Suprapubic skin (tissue), 4 donors: ENCODE measurements at regions not wholly inside any gene's neighbourhood (a gene's known extent, or its start where the extent isn't known, plus 50 kb on each side); places are given as distances from the start of the nearest gene placed in this dataset.
A peak's percentile ranks its signal among the peaks of the same experiment; 100 is the strongest.

ENCODE experiments used
- DNase-seq, 2 donors: peaks; one replicate each; pipeline ENCODE4 v3.0.0-alpha.2; 2019; ENCODE audit warnings: low spot score in 2 of 2
- H3K27ac ChIP-seq: fragments of 200-600 bp; sonication (generic); one replicate; pipeline ENCODE4 v1.5.1; 2019
- H3K27me3 ChIP-seq: fragments of 200-600 bp; sonication (generic); one replicate; pipeline ENCODE4 v1.5.1; 2019
- H3K36me3 ChIP-seq: fragments of 200-600 bp; sonication (generic); one replicate; pipeline ENCODE4 v1.5.1; 2019
- H3K4me1 ChIP-seq: fragments of 200-600 bp; sonication (generic); one replicate; pipeline ENCODE4 v1.5.1; 2019
- H3K4me3 ChIP-seq: fragments of 200-600 bp; sonication (generic); one replicate; pipeline ENCODE4 v1.5.1; 2019; ENCODE audit warnings: mild to moderate bottlenecking
- H3K9me3 ChIP-seq: fragments of 200-600 bp; sonication (generic); one replicate; pipeline ENCODE4 v1.5.1; 2019
- EP300 ChIP-seq: sonication (generic); formaldehyde crosslinking; IDR thresholded peaks from one replicate; pipeline ENCODE4 v1.6.1; 2017; ENCODE audit warnings: antibody characterized with exemption
- POLR2A ChIP-seq, 2 donors: fragments of 450-650 bp; IDR thresholded peaks; one replicate each; pipeline ENCODE4 v1.6.1; 2017; ENCODE audit warnings: antibody characterized with exemption in 2 of 2, mild to moderate bottlenecking in 2 of 2, moderate library complexity in 2 of 2
- POLR2AphosphoS5 ChIP-seq, 3 donors: sonication (generic); formaldehyde crosslinking; IDR thresholded peaks; one replicate each; pipeline ENCODE4 v1.6.1; 2017; ENCODE audit warnings: antibody characterized with exemption in 3 of 3
- WGBS: methylation state at CpG from one replicate; pipeline ENCODE4 v1.1.5; 2018; 5-methylcytosine and 5-hydroxymethylcytosine counted together
- TF ChIP-seq, protein P1 (sequence below), 2 donors: fragments of 200-600 bp in 1 of 2; fragments of 450-650 bp in 1 of 2; sonication (generic) in 1 of 2; IDR thresholded peaks; one replicate each; pipeline ENCODE4 v1.5.1; 2016 to 2019; ENCODE audit warnings: antibody characterized with exemption in 2 of 2, mild to moderate bottlenecking in 1 of 2, moderate library complexity in 1 of 2

DNA sequence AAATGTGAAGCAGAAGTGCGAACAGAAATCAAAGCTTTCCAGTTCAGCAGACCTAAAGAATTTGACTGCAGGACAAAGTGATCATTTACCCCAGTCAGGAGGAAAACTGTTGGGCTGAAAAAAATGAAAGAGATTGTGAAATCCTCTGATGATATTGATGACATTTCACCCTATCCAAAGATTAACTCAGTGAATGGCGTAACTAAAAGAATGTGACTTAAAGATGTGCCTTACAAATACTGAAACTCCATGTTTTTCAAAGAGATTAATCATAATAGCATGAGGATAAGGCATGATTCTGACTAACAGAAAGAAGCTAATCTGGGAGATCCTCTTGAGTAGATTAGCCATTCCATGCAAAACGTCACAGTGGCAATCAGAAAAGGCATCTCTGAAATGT, 225.6 kb downstream of the DUSP6 start:
- Histone ChIP-seq H3K27me3 (no peaks in the 10 kb centered on the region), H3K4me3 (no peak overlapping the region), H3K4me1 (no peaks in the 10 kb centered on the region), H3K9me3 (no peaks in the 10 kb centered on the region), H3K27ac (no peak overlapping the region), H3K36me3 (no peaks in the 10 kb centered on the region)
- WGBS: 92% methylated on average over 3 of the region's 3 CpGs
- TF ChIP-seq, protein P1, sequence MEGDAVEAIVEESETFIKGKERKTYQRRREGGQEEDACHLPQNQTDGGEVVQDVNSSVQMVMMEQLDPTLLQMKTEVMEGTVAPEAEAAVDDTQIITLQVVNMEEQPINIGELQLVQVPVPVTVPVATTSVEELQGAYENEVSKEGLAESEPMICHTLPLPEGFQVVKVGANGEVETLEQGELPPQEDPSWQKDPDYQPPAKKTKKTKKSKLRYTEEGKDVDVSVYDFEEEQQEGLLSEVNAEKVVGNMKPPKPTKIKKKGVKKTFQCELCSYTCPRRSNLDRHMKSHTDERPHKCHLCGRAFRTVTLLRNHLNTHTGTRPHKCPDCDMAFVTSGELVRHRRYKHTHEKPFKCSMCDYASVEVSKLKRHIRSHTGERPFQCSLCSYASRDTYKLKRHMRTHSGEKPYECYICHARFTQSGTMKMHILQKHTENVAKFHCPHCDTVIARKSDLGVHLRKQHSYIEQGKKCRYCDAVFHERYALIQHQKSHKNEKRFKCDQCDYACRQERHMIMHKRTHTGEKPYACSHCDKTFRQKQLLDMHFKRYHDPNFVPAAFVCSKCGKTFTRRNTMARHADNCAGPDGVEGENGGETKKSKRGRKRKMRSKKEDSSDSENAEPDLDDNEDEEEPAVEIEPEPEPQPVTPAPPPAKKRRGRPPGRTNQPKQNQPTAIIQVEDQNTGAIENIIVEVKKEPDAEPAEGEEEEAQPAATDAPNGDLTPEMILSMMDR (IDR thresholded peaks at IDR 0.05): no peak
- TF ChIP-seq POLR2A (IDR thresholded peaks at IDR 0.05) (no peak), POLR2AphosphoS5 (IDR thresholded peaks at IDR 0.05) (no peak), EP300 (no peak)
- no peak for DNase-seq

DNA sequence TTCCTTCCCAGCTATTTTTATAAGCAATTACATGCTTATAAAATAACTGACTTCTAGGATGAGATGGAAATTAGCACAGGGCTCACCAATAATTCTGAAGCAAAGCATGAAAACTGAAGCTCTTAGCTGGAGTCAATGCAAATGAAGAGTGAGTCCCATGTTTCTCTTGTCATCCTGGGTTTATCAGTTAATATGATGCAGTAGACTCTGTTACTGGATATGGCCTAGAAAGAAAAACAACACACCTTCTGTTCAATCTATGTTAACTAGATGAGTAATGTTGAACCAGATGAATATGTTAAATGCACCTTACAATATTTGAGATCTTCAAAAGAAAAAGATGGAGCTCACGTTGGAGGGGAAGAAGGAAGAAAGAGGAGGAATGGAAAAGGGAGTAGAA, 229.4 kb downstream of the DUSP6 start:
- TF ChIP-seq POLR2AphosphoS5 (IDR thresholded peaks at IDR 0.05) (no peak), EP300 (no peak), POLR2A (IDR thresholded peaks at IDR 0.05) (no peak)
- TF ChIP-seq, protein P1 (IDR thresholded peaks at IDR 0.05): no peak
- Histone ChIP-seq H3K27me3 (no peaks in the 10 kb centered on the region), H3K9me3 (no peaks in the 10 kb centered on the region), H3K36me3 (no peaks in the 10 kb centered on the region), H3K4me1 (no peaks in the 10 kb centered on the region), H3K4me3 (no peak overlapping the region), H3K27ac (no peak overlapping the region)
- DNase-seq: no peak
- 86% methylated on average over 1 of the region's 1 CpG for WGBS

DNA sequence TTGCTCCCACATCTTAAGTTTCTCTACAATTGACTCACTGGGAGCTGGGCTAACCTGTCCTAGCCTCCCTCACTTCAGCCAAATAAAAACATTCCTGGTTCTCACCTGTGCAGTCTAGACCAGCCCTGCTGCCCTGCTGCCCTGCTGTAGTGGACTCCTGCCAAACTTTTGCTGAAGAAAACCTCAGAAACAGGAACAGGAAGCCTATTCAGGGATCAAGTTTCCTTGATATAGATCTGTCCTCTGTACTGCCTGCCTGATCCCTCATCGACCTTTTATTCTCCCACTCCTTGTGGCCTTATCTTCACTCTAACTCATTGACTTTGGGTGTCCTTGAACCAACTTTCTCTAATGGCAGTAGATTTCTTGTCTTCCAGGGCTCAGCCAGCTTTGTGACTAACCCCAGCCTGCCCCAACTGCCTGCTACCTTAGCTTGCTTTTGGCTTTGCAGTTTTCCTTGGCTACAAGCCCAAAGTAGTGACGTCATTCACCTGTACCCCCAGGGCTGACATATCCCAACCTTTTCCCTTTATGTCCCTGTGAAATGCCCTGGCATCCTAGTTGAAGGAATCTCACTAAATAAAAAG, 234.8 kb downstream of the DUSP6 start:
- Histone ChIP-seq H3K4me3 (no peak overlapping the region), H3K27ac (peak overlapping the region; percentile 43), H3K27me3 (no peaks in the 10 kb centered on the region), H3K9me3 (no peaks in the 10 kb centered on the region), H3K36me3 (no peaks in the 10 kb centered on the region), H3K4me1 (peaks cover 3% of the 10 kb centered on the region)
- TF ChIP-seq EP300 (no peak), POLR2AphosphoS5 (IDR thresholded peaks at IDR 0.05) (no peak), POLR2A (IDR thresholded peaks at IDR 0.05) (no peak)
- TF ChIP-seq, protein P1 (IDR thresholded peaks at IDR 0.05): no peak
- DNase-seq: no peak
- 16% methylated on average over 2 of the region's 2 CpGs for WGBS

DNA sequence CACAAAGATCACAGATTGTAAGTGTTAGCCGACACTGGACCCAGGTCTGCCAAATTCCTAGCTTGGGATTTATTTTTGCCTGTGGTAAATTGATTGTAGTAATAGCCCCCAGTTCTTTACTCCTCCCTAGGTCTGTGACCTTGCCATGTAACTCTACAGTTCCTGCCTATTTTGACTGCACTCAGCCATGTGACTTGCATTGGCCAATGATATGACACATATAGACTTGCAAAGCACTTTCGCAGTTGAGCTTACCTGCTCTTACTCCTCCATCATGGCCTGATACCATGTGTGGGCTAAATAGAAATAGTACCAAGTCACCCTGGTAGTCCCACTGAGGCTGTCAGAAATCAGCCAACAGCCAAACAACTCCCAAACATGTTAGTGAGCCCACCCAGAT, 240.3 kb downstream of the DUSP6 start:
- 98% methylated on average over 2 of the region's 2 CpGs for WGBS
- DNase-seq: no peak
- Histone ChIP-seq H3K4me1 (no peaks in the 10 kb centered on the region), H3K9me3 (no peaks in the 10 kb centered on the region), H3K36me3 (no peaks in the 10 kb centered on the region), H3K4me3 (no peak overlapping the region), H3K27me3 (no peaks in the 10 kb centered on the region), H3K27ac (no peak overlapping the region)
- no peak for TF ChIP-seq EP300
- no peak for TF ChIP-seq POLR2A (IDR thresholded peaks at IDR 0.05)
- TF ChIP-seq, protein P1 (IDR thresholded peaks at IDR 0.05): no peak
- no peak for TF ChIP-seq POLR2AphosphoS5 (IDR thresholded peaks at IDR 0.05)

DNA sequence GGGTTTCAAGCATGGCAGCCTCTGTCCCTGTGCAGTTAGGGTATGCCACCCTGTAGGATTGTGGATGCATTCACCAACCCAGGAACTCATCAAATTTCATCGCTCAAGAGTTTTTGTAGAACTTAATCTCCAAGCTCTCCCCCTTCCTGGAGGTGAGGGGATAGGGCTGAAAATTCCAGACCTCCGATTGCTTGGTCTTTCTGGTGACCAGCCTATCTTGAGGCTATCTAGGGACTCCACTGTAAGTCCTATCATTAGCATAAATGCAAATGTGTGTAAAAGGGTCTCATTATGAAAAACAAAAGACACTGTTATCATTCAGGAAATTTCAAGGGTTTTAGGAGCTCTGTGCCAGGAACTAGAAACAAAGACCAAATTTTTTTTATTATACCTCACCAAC, 244.0 kb downstream of the DUSP6 start:
- Histone ChIP-seq H3K27me3 (no peaks in the 10 kb centered on the region), H3K27ac (no peak overlapping the region), H3K4me3 (no peak overlapping the region), H3K9me3 (no peaks in the 10 kb centered on the region), H3K4me1 (no peaks in the 10 kb centered on the region), H3K36me3 (no peaks in the 10 kb centered on the region)
- no peak for DNase-seq
- 89% methylated on average over 2 of the region's 2 CpGs for WGBS
- no peak for TF ChIP-seq EP300
- no peak for TF ChIP-seq POLR2AphosphoS5 (IDR thresholded peaks at IDR 0.05)
- TF ChIP-seq, protein P1 (IDR thresholded peaks at IDR 0.05): no peak
- no peak for TF ChIP-seq POLR2A (IDR thresholded peaks at IDR 0.05)
